Neural progenitor cell (in vitro differentiated cells): ENCODE measurements at regions not wholly inside any gene's neighbourhood (a gene's known extent, or its start where the extent isn't known, plus 50 kb on each side); places are given as distances from the start of the nearest gene placed in this dataset.

Experiments
- DNase-seq: peaks from one replicate; pipeline ENCODE4 v3.0.0-alpha.2; 2016; ENCODE audit warnings: low spot score
- H2AFZ ChIP-seq: fragments of 200-600 bp; sonication (generic); replicated peaks from 2 replicates; pipeline ENCODE4 v1.6.1; 2016; ENCODE audit warnings: antibody characterized with exemption
- H3F3A ChIP-seq: fragments of 200-600 bp; sonication (generic); 2 replicates; pipeline ENCODE4 v1.6.1; 2016; ENCODE audit warnings: antibody characterized with exemption, low read depth
- H3K27ac ChIP-seq: fragments of 200-600 bp; sonication (generic); 2 replicates; pipeline ENCODE4 v1.5.1; 2016; ENCODE audit warnings: mild to moderate bottlenecking
- H3K27me3 ChIP-seq: fragments of 200-600 bp; sonication (generic); 2 replicates; pipeline ENCODE4 v1.6.1; 2016; ENCODE audit warnings: mild to moderate bottlenecking, moderate library complexity
- H3K36me3 ChIP-seq: fragments of 200-600 bp; sonication (generic); 2 replicates; pipeline ENCODE4 v1.5.1; 2016
- H3K4me1 ChIP-seq: fragments of 200-600 bp; sonication (generic); 2 replicates; pipeline ENCODE4 v1.6.1; 2016; ENCODE audit warnings: mixed run types
- H3K4me2 ChIP-seq: fragments of 200-600 bp; sonication (generic); 2 replicates; pipeline ENCODE4 v1.6.1; 2016
- H3K4me3 ChIP-seq: fragments of 200-600 bp; sonication (generic); 2 replicates; pipeline ENCODE4 v1.5.1; 2016
- H3K79me2 ChIP-seq: fragments of 200-600 bp; sonication (generic); 2 replicates; pipeline ENCODE4 v1.6.1; 2016; ENCODE audit warnings: low read depth
- H3K9ac ChIP-seq: fragments of 200-600 bp; sonication (generic); 2 replicates; pipeline ENCODE4 v1.6.1; 2016
- H3K9me3 ChIP-seq: fragments of 200-600 bp; sonication (generic); 2 replicates; pipeline ENCODE4 v1.5.1; 2016; ENCODE audit warnings: low read depth
- H4K20me1 ChIP-seq: fragments of 200-600 bp; sonication (generic); 2 replicates; pipeline ENCODE4 v1.6.1; 2016; ENCODE audit warnings: low read depth
- H3K27ac Mint-ChIP-seq: 3 replicates; pipeline ENCODE4 v1.8.0; 2021; ENCODE audit warnings: mixed read lengths
- H3K27me3 Mint-ChIP-seq: 2 replicates; pipeline ENCODE4 v1.8.0; 2022; ENCODE audit warnings: low read depth, mild to moderate bottlenecking, inconsistent platforms, moderate library complexity, mixed read lengths; ENCODE audit not compliant: insufficient read depth
- H3K36me3 Mint-ChIP-seq: 3 replicates; pipeline ENCODE4 v1.8.0; 2021; ENCODE audit warnings: mixed read lengths
- H3K4me1 Mint-ChIP-seq: 3 replicates; pipeline ENCODE4 v1.8.0; 2021; ENCODE audit warnings: mixed read lengths
- H3K4me3 Mint-ChIP-seq: 3 replicates; pipeline ENCODE4 v1.8.0; 2021; ENCODE audit warnings: mild to moderate bottlenecking, moderate library complexity, mixed read lengths
- H3K9me3 Mint-ChIP-seq: 3 replicates; pipeline ENCODE4 v1.8.0; 2020; ENCODE audit warnings: mixed read lengths
- CTCF ChIP-seq: fragments of 200-600 bp; sonication (generic); IDR thresholded peaks from 2 replicates; pipeline ENCODE4 v1.5.1; 2017; ENCODE audit warnings: antibody characterized with exemption, mild to moderate bottlenecking
- EZH2 ChIP-seq: fragments of 200-600 bp; sonication (generic); IDR thresholded peaks from 2 replicates; pipeline ENCODE4 v1.6.1; 2017; ENCODE audit warnings: antibody characterized with exemption, mild to moderate bottlenecking, moderate library complexity
- EZH2phosphoT487 ChIP-seq: fragments of 200-600 bp; sonication (generic); IDR thresholded peaks from 2 replicates; pipeline ENCODE4 v1.6.1; 2017; ENCODE audit warnings: antibody characterized with exemption

DNA sequence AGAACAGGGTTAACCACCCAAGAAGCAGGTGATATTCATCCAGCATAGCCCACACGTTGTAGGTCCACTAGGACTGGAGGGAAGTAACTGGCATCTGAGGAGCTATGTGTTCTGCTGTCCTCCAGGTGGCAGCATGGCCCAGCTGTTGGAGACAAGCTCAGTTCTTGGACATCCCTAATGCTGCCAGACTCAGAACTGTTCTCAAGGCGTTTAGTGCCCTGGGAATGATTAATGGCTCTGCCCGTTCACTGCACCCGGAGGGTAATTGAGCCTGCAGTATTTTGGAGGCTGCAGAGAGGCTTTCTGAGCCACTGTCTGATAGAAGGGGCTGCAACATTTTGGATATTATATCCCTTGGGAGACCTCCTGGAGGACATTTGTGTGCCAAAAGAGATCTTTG is 521.3 kb upstream of the SEMA6D start:
- Histone ChIP-seq H3K9ac (no peak overlapping the region), H3K27ac (no peak overlapping the region), H3F3A (peaks cover 5% of the 10 kb centered on the region), H3K36me3 (no peaks in the 10 kb centered on the region), H3K79me2 (no peaks in the 10 kb centered on the region), H3K4me3 (no peak overlapping the region), H4K20me1 (no peaks in the 10 kb centered on the region), H3K9me3 (no peaks in the 10 kb centered on the region), H3K4me2 (peak overlapping the region; percentile 19), H2AFZ (no peak overlapping the region), H3K27me3 (no peaks in the 10 kb centered on the region), H3K4me1 (peaks cover 35% of the 10 kb centered on the region)
- Mint-ChIP-seq H3K27me3 (no peaks in the 10 kb centered on the region), H3K36me3 (no peaks in the 10 kb centered on the region), H3K4me1 (peaks cover 26% of the 10 kb centered on the region), H3K27ac (no peak overlapping the region), H3K4me3 (no peak overlapping the region), H3K9me3 (no peaks in the 10 kb centered on the region)
- TF ChIP-seq EZH2: no peak
- TF ChIP-seq CTCF: peak; percentile 86
- no peak for TF ChIP-seq EZH2phosphoT487
- peak; percentile 93 for DNase-seq

DNA sequence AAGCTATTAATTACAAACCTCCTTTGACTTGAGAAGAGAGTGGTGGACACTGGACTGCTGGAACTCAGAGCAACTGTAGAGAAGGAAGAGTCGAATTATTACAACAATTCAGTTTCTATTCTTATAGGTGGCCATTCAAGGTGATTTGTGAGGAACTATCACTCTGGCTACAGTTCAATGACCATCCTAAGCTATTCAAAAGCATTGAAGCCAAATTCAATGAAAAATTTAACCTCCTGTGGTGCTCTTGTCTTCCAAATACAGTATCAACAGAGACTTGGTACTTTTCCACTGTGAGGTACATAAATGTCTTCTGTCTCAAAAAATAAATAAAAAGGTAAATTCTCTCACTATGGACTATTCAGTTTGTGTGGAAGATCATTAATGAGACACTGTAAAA is 513.3 kb upstream of the SEMA6D start:
- Mint-ChIP-seq H3K4me3 (no peak overlapping the region), H3K4me1 (peaks cover 15% of the 10 kb centered on the region), H3K9me3 (peaks cover 3% of the 10 kb centered on the region), H3K27me3 (no peaks in the 10 kb centered on the region), H3K36me3 (no peaks in the 10 kb centered on the region), H3K27ac (no peak overlapping the region)
- Histone ChIP-seq H3K4me3 (no peak overlapping the region), H3K4me1 (peaks cover 23% of the 10 kb centered on the region), H3K27ac (no peak overlapping the region), H2AFZ (no peak overlapping the region), H3K9ac (no peak overlapping the region), H3K79me2 (no peaks in the 10 kb centered on the region), H3K27me3 (no peaks in the 10 kb centered on the region), H4K20me1 (no peaks in the 10 kb centered on the region), H3K36me3 (no peaks in the 10 kb centered on the region), H3F3A (peaks cover 5% of the 10 kb centered on the region), H3K9me3 (no peaks in the 10 kb centered on the region), H3K4me2 (no peak overlapping the region)
- DNase-seq: no peak
- no peak for TF ChIP-seq EZH2phosphoT487
- TF ChIP-seq CTCF: no peak
- no peak for TF ChIP-seq EZH2

DNA sequence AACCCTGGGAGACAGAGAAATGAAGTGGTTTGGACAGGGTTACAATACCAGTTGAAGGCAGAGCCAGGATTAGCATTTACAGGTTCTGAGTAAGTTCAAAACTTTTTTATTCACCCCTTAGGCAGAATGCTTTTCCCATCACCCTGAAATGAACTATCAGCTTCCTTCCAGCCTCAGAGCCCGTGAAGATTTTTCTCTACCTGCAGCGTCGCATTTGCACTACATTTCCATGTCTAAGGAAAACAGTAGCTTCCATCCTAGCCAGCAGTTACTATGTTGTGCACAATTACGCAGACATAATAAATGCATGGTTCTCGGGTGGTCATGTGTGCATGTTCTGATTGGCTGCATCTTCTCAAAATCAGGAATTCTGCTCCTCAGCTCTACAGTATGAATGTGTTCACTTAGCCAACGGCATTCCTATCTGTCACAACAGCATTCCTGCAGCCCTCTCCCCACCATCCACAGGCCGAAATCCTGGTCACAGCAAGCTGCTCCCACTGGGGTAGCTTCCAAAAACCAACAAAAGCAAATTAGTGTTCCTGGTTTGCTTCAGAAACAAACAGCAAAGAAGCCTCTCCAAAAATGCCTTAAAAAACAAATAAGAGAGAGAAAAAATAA is 510.8 kb upstream of the SEMA6D start:
- DNase-seq: peak; percentile 24
- no peak overlapping the region for H3K4me3 Mint-ChIP-seq
- H3K27me3 Mint-ChIP-seq: no peaks in the 10 kb centered on the region

More for the DNA sequence above, 510.8 kb upstream of the SEMA6D start:
- H3K4me1 Mint-ChIP-seq: peaks cover 10% of the 10 kb centered on the region
- Histone ChIP-seq H2AFZ (peak overlapping the region; percentile 38), H3K79me2 (no peaks in the 10 kb centered on the region), H4K20me1 (no peaks in the 10 kb centered on the region), H3K9ac (no peak overlapping the region), H3F3A (no peaks in the 10 kb centered on the region), H3K4me3 (no peak overlapping the region), H3K36me3 (no peaks in the 10 kb centered on the region), H3K4me1 (peaks cover 14% of the 10 kb centered on the region), H3K27me3 (no peaks in the 10 kb centered on the region), H3K4me2 (no peak overlapping the region), H3K9me3 (no peaks in the 10 kb centered on the region), H3K27ac (no peak overlapping the region)
- H3K9me3 Mint-ChIP-seq: peaks cover 3% of the 10 kb centered on the region
- TF ChIP-seq EZH2 (no peak), CTCF (no peak), EZH2phosphoT487 (no peak)
- H3K27ac Mint-ChIP-seq: peak overlapping the region; percentile 64
- H3K36me3 Mint-ChIP-seq: no peaks in the 10 kb centered on the region
